C4-2B (cell line): ENCODE measurements at regions not wholly inside any gene's neighbourhood (a gene's known extent, or its start where the extent isn't known, plus 50 kb on each side); places are given as distances from the start of the nearest gene placed in this dataset.
"Not testable (repeated sequence)": the region's sequence is repeated elsewhere in the genome, so short reads cannot be mapped to it uniquely, and the experiment has no call there.

Source experiments
- ZFX ChIP-seq: fragments of 450-650 bp; IDR thresholded peaks from 2 replicates; pipeline ENCODE4 v1.6.1; 2017
- TF ChIP-seq, protein P1 (sequence below): fragments of 450-650 bp; conservative IDR thresholded peaks from 2 replicates; pipeline ENCODE4 v1.5.1; 2017; ENCODE audit warnings: mild to moderate bottlenecking

DNA sequence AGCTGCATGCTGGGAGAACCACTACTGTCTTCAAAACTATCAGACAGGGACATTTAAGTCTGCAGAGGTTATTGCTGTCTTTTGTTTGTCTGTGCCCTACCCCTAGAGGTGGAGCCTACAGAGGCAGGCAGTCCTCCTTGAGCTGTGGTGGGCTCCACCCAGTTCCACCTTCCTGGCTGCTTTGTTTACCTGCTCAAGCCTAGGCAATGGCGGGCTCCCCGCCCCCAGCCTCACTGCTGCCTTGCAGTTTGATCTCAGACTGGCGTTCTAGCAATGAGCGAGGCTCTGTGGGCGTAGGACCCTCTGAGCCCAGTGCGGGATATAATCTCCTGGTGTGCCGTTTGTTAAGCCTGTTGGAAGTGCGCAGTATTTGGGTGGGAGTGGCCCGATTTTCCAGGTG is 93.7 kb upstream of the ATF7IP2 start:
- TF ChIP-seq, protein P1, sequence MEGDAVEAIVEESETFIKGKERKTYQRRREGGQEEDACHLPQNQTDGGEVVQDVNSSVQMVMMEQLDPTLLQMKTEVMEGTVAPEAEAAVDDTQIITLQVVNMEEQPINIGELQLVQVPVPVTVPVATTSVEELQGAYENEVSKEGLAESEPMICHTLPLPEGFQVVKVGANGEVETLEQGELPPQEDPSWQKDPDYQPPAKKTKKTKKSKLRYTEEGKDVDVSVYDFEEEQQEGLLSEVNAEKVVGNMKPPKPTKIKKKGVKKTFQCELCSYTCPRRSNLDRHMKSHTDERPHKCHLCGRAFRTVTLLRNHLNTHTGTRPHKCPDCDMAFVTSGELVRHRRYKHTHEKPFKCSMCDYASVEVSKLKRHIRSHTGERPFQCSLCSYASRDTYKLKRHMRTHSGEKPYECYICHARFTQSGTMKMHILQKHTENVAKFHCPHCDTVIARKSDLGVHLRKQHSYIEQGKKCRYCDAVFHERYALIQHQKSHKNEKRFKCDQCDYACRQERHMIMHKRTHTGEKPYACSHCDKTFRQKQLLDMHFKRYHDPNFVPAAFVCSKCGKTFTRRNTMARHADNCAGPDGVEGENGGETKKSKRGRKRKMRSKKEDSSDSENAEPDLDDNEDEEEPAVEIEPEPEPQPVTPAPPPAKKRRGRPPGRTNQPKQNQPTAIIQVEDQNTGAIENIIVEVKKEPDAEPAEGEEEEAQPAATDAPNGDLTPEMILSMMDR = not testable (repeated sequence)
- TF ChIP-seq ZFX = not testable (repeated sequence)
